CD4-positive, alpha-beta T cell treated with Interleukin-15 for 1 hour (primary cell): ENCODE measurements at regions not wholly inside any gene's neighbourhood (a gene's known extent, or its start where the extent isn't known, plus 50 kb on each side); places are given as distances from the start of the nearest gene placed in this dataset.

Source experiments
- DNase-seq: peaks from one replicate; pipeline ENCODE4 v3.0.0-alpha.2; 2020

DNA sequence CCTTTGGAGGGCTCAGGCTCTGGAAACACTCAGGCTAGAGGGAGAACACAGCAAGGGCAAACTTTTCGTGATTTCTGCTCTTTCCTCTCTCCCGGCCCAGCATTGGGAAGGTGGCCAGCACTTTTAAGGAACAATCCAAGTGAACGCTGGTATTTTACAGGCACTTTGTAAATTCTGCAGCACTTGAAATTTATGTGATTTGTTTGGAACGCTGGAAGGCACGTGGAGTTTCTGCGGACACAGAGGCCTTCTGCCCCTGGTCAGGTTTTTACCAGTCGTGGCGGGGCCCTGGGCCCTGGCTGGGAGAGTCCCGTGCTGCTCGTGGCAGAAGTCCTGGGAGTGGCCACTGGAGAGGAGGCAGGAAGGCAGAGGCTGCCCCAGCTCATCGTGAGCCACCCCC, 188.6 kb downstream of the ENGASE start:
- no peak for DNase-seq

DNA sequence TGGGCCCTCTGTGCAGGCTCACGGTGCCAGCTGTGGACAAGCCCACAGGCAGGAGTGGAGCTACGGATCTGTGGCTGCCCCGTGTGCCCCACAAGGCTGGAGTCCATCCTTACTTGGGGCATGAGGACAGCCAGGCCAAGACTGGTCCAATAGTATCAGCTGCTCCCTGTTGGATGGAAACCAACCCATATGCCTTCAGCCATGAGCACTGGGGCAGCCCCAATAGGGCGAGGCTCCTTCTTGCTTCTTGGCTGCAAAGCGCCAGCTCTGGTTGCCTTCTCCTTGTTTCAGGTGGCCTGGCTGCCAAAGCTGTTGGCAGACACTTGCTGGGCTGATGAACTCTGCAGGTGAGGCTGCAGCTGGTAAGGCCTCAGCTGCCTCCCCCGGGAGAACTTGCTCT, 188.0 kb downstream of the ENGASE start:
- DNase-seq = no peak

DNA sequence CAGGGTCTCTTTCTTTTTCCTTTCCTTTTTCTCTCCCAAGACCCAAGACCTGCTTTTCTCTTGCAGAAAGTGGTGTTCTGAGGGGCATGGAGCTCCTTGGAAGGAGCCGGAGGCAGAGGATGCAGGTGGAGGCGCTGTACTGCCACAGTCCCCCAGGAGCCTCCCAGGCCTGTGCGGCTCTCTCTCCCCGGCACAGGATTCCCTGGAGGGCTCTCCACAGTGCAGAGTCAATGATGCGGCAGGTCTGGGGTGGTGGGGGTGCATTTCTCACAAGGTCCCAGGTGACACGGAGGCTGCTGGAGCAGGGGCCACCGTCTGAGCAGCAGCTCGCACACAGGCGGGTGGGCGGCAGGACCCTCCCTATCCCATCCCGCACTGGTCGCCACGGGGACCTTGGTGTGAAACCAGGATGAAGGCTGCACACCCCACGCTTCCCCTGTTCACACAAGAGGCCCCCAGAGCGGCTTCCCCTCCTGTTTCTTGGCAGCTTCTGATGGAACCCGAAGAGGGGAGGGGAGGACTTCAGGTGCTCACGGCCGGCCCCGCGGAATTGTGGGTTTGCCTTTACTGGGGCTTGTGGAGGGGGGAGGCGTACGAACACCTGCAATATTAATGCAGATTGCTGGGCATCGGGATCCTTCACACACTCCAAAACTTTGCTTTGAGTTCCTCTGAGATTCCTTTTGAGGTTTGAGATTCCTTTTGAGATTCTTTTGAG, 186.9 kb downstream of the ENGASE start:
- no peak for DNase-seq

DNA sequence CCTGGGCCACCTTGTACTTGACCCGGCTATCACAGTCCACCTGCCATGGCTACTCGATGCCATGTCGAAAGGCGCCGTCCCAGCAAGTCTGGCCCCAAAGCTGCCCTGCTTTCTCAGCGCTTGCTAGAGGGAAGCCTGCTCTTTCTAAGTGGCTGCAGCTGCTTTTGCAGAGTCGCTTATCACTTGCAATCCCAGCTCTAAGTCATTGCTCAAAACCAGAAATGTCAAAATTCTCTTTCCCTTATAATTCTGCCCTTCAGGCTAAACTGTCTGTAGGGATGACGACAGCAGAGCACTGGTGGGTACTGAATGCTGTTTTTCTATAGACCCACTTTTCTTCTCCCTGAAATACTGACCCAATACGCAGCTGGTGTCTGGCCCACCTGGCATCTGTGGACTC, 184.2 kb downstream of the ENGASE start:
- no peak for DNase-seq

DNA sequence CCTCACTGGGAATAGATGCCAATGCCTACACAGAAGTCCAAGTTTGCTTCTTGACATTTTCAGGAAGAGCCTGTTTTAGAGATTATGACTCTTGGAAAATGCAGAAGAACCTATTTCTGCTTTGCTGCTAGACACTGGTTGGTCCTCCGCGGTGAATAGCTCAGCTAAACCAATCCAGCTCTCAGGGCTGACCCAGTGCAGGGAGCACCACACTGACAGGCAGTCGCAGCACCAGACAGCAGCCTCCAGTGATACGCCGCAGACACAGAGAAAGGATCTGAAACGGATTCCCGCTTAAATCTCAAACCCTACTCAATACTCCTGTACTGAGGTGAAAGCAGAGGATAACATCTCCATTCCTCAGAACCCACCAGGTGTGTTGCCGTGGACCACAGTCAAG, 183.4 kb downstream of the ENGASE start:
- DNase-seq = no peak

DNA sequence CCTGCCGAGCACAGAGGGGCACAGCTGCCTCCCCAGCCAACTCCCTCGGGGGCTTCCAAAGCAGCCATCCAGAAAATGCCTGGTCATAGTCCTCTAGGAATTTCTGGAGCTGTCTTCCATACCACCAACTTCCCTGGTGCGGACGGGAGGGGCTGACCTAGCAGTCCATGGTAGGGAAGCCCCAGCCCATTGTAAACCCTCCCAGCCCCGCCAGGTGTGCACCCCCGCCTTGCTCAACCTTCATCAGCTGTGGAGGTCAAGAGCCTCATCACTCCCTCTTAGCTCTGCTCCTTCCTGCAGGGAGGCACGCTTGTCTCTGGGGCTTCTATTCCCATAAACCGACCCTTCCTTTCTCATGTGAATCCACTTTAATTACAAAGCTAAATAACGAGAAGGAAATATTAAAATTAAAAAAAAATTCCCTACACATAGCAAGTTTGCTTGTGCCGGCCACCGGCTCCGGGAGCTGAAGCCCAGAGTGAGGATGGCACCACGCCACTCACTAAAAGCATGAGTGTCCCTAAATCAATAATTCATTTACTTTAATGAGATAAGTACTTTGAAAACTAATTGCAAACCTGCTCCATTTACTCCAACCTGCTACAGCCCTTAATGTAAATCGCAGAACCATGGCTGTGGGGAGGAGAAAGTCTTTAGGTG, 181.4 kb downstream of the ENGASE start:
- no peak for DNase-seq

DNA sequence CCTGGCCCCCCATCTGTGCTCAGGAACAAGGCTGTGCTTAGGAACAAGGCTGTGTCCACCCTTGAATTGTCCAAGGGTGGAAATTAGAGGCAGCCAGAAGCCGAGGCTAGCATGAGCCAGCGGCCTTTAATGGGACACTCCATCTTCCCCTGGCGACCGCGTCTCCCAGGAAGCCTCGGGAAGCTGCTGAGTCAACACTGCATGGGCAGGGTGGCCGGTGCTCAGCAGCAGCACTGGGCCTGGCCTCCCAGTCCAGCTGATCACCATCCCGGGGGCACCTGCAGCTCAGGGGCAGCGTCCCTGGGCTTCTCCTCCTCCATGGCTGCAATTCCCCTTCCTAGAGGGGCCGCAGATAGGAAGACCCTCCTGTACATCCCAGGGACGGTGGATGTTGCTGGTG, 180.8 kb downstream of the ENGASE start:
- no peak for DNase-seq

DNA sequence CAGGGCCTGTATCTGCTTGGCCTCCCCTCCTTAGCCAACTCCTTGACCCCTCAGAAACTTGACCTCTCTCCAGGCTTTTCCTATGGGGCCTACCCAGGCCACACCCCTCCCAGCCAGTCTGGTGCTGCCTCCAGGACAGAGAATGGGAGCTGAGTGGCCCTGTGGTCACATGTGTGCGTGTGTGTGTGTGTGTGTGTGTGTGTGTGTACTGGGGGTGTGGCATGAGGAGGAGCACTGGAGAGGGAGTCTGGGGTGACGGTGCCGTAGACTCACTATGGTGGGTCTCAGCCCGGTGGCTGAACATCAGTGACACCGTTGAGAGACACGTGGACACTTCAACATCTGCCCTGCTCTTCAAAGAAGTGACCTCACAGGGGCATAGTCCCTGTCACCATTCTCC, 180.4 kb downstream of the ENGASE start:
- no peak for DNase-seq

DNA sequence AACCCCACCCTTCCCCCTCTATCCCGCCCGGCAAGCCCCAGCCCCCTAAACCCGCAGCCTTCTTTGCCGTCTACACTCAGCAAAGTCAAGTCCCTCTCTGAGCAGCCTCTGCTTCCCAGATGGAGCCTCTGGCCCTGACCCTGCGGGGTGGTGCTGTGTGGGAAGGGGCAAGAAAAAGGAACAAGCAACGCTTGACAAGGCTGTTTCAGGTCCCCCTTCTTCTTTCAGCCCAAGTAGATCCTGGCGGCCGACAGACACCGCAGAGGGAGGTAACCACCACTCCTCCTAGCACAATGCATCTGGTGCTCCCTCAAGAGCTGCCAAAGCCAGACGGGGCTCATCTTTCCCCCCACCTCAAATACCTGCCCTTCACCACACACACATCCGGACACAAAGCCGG, 178.3 kb downstream of the ENGASE start:
- DNase-seq = no peak

DNA sequence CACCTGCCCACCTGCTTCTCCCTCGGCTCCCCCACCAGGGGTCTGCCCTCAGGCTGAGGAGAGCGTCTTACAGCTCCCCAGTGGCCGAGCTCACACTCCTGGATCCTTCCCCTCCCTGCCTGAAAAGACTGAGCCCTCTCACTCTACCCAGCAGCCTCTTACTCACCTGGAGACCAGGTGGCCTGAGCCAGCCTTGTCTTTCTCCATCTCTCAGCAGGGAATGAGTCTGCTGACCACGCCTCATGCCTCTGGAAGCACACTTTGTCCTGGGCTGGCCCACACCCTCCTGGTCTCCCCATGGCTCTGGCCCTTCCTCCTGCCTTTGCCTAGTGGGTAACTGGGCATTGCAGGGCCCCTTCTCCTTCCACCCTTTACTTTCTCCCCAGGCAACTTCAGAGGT, 177.2 kb downstream of the ENGASE start:
- no peak for DNase-seq

DNA sequence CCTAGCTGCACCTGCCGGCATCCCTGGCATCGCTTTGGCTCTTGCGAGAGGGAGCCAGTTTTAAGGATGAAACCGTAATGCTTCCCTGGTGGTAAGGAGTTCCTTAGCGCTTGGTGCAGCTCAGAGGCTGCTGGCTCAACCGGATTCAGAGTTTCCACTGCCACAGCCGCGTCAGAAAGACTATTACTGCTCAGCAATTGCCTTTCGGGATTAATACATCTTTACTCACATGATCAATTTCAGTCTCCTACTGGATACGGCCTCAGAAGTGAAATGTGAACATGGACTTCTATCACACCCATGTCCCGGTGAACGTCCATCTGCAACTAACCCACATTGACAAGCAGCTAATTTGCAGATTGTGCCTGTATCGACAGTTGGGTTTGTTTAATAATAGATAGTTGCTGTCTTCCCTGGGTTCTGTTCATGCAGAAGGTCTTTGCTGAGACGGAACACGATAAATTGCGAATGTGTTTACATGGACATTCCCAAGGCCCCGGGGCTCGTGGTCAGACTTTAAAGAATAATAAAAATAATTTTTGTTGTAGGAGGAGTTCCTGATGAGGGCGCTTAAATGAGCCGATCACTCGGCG, 175.4 kb downstream of the ENGASE start:
- no peak for DNase-seq

DNA sequence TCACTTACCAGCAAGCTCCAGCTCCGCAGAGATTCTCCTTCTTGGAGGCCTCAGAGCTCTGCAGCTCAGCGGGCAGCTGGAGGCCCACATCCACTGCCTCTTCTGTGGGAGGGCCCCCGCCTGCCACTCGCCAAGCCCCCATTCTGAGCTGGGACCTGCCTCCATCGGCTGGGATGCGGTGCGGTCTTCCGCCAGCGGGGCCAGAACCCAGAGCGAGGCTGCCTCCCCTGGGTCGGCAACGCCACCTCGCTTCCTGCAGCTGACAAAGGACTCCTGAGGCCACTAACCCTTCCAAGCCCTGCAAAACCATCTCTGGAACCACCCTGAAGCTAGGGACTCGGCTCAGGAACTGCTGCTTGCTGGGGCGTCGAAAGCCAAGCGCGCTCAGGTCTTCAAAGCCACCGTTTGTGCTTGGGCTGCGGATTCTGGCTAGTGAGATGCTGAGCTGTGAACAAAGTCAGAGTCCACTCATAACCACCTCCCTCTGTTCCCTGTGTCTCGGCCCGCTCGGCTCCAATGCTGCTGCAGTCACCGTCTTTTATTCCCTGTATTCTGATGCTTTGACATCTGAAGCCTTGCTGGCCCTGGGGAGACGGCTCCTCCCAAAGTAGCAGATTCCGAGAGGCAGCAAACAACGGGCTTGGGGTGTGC, 174.3 kb downstream of the ENGASE start:
- DNase-seq = no peak

DNA sequence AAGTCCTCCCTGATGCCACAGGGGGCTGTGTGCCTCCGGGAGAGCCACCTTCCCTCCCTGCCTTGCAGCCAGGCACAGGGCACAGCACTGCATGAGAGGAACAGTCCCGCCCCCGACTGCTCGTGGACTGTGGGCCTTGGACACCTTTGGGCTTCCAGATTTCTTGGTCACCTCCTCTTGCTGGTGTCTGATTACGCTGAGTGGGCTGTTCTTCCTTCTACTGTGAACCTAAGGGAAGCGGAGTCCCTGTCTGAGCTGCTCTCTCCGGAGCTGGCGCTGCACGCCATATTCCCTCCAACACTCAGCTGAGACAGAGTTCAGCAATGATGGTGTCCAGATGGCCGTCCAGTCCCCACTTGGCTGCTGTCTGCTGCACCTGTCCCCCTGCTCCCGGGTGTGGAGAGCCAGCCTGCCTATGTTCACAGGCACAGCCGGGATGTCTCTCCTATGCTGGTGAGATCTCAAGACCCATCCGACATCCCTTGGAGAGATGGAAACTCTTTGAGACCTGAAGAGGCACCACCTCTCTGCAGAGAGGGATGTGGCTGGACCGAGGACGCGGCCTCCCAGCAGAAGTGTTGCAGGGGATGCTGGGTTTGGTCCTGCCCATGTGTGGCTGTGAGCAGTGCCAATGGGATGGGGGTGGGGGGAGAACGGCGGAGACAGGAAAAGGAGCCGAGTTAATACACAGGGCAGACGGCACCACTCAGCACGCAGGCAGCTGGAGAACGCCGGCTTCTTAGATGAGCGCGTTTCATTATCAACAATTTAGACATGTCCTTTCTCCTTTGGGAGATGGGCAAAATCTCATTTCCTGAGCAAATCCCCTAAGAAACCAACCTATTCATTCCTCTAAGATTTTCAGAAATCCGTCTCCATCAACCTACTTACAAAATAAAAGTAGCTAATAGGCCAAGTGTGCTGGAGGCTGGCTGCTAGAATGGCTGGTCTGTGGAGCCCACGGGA, 171.9 kb downstream of the ENGASE start:
- DNase-seq = no peak

DNA sequence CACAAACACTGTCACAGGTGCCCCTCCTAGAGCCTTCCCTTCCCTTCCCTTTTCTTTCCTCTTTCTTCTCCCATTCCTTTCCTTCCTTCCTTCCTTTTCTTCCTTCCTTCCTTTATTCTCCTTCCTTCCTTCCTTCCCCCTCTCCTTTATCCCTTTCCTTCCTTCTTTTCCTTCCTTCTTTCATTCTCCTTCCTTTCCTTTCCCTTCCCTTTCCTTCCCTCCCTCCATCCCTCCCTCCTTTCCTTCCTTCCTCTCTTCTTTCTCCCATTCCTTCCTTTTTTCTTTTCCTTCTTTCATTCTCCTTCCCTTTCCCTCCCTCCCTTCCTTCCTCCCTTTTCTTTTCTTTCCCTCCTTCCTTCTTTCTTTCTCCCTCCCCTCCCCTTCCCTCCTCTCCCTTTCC, 170.0 kb downstream of the ENGASE start:
- no peak for DNase-seq

DNA sequence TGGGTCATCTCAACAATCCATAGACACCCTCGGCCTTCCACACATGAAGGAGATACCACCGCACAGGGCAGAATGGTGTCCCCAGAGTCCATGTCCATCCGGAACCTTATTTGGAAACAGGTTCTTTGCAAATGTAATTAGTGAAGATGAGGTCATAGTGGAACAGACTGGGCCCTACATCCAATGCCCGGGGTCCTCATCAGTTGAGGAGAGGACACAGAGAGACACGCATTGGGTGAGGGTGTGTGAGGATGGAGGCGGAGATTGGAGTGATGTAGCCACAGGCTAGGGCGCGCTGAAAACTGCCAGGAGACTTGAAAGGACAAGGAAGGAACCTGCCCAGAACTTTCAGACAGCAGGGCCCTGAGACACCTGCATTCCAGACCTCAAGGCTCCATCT, 169.4 kb downstream of the ENGASE start:
- no peak for DNase-seq

DNA sequence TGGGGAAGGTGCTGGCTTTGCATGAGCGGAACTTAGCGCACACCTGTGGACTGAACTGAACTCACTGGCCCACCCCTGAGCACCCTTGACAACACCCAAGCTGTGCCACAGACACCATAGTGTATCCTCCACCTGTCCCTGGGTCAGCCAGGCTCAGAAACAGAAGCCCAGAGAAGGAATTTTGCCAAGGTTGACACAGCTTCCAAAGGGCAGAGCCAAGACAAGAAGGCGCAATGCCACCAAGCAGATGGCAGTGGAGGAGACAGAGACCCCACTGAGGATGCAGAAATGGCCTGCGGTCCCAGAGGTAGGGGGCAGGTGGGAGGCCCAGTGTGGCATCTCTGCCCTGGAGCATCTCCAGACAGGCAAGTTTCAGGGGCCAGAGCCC, 169.0 kb downstream of the ENGASE start:
- DNase-seq = no peak

DNA sequence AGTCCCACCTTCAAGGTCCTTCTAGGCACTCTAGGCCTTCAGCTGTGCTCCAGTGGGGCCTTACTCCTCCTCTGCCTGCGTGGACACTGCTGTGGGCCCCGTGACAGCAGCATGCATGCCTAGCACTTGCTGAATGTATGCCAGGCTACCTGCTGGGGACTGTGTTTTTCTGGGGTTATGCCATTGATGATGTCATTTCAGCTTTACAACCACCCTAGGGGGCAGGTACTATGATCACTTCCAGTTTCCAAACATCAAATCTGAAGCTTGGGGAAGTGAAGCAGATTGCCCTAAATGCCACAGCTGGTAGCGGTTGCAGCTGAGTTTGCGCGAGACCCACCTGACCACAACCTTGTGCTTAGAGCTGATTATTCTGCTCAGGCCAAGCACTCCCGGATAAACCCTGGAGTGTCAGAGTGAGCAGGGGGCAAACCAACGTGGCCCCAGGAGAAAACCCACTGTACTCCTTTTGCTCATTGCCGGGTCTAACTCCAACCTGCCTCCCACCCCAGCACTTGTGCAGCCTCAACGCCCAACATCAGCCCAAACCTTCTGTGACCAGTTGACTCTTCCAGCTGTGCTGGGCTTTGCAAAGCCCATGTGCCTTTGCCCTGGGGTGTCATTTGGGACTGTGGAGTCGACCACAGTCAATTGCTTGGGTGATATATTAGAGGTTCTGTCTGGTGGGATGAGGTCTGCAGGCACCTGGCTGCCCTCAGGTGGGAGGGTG, 168.4 kb downstream of the ENGASE start:
- no peak for DNase-seq

DNA sequence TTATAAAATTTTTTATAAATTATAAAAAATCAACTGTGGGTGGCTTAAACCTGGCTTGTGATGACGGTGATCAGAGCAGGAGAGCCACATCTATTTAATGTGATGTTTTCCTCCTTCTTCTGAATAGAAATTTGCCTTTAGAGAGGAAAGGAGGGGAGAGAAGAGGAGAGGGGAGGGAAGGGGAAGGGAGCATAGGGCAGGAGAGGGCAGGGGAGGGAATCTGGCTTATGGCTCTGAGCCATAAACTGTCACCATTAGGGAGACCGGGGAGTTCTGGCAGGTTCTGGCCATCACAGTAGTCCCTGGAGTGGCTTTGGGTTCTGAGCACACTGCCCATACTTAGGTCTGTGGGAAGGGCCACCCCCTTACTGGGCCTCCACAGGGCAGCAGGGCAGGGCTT, 167.8 kb downstream of the ENGASE start:
- DNase-seq = no peak

DNA sequence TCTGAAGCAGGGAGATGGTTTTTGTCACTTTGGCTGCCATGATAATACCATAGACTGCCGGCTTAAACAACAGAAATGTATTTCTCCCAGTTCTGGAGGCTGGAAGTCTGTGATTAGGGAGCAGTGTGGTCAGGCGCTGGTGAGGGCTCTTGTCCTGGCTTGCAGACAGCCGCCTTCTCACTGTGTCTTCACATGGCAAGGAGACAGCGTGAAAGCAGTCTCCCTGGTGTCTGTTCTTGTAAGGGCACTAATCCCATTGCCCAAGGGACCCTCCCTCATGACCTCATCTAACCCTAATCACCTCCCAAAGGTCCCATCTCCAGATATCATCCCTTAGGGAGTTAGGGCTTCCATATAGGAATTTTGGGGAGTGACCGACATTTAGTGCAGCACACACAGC, 167.0 kb downstream of the ENGASE start:
- no peak for DNase-seq

DNA sequence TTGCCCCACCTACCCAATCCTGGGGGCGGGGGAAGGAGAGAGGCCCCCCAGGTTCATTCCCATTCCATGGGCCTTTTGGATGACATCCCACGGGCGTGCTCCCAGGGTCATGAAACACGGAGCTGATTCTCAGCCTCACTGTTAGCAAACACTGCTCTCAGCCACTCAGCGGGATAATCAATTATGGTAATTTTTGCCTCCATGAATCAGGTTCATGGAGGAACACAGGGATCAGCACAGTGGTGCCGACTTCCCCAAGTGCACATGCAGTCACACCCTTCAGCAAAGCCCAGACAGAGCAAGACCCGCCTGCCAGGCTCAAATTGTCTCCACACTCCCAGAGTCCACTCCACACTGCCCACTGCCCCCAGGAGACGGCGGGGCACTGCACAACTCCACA, 164.6 kb downstream of the ENGASE start:
- DNase-seq = no peak

DNA sequence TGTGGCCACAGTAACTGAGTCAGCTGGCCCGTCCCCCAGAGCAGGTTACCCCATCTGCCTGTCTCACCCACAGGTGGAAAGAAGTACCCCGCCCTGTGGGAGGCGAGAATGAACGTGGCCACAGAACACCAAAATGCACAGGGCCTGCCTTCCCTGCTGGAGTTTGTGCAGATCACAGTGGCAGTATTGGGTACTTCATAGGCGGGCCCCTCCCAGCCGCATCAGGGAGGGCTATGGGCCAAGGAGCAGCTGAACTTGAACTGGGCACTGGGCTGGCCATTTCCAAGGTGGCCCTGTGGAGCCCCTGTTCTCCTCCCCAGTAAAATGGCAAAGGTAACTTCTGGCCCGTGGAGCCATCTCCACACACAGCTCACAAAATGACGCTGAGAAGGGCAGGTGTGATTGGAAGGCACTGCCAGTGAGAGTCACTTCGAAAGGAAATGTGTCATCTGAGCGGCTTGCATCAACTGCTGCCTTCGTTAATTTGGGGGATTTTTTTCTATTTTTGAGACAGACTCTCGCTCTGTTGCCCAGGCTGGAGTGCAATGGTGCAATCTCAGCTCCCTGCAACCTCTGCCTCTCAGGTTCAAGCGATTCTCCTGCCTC, 162.9 kb downstream of the ENGASE start:
- no peak for DNase-seq

DNA sequence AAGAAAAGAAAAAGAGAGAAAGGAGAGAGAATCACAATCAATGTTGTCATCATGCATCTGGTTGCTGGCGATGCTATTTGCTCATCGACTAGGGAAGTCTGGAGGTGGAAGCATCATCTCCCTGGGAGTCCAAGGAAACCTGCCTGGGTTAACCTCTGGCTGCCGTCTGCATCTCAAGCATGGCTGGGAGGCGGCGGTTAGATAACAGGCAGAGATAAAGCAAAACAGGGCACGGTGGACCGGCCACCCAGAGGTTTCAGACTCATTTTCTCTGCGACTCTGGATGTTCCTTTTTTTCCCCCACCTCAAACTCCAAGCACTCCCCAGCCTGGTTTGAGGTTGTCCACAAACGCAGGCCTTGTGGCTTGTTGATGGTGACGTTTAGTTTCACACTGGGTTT, 161.2 kb downstream of the ENGASE start:
- no peak for DNase-seq
